ENCODE measurements at regions not wholly inside any gene's neighbourhood (a gene's known extent, or its start where the extent isn't known, plus 50 kb on each side); places are given as distances from the start of the nearest gene placed in this dataset.

DNA sequence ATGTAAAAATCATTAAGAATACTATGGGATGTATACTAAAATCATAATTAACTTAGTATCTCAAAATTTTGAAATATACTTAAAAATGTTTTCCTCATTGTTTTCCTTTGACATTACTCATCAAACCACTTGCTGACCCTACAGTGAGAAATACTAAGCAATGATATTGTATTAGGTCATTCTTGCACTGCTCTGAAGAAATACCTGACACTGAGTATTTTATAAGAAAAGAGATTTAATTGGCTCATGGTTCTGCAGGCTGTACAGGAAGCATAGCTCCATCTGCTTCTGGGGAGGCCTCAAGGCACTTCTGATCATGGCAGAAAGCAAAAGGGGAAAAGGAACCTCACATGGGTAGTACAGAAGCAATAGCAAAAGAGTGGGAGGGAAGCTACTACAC is 950.9 kb upstream of the CHORDC1 start:
- TF ChIP-seq, protein P1, sequence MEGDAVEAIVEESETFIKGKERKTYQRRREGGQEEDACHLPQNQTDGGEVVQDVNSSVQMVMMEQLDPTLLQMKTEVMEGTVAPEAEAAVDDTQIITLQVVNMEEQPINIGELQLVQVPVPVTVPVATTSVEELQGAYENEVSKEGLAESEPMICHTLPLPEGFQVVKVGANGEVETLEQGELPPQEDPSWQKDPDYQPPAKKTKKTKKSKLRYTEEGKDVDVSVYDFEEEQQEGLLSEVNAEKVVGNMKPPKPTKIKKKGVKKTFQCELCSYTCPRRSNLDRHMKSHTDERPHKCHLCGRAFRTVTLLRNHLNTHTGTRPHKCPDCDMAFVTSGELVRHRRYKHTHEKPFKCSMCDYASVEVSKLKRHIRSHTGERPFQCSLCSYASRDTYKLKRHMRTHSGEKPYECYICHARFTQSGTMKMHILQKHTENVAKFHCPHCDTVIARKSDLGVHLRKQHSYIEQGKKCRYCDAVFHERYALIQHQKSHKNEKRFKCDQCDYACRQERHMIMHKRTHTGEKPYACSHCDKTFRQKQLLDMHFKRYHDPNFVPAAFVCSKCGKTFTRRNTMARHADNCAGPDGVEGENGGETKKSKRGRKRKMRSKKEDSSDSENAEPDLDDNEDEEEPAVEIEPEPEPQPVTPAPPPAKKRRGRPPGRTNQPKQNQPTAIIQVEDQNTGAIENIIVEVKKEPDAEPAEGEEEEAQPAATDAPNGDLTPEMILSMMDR (IDR thresholded peaks at IDR 0.05; ENCODE audit: low read depth, low read length, poor library complexity, severe bottlenecking) = no peak
- TF ChIP-seq EZH2phosphoT487 (IDR thresholded peaks at IDR 0.05; ENCODE audit: borderline replicate concordance, low read length) = no peak

Measured in DOHH2 (cell line).